ENCODE measurements at regions not wholly inside any gene's neighbourhood (a gene's known extent, or its start where the extent isn't known, plus 50 kb on each side); places are given as distances from the start of the nearest gene placed in this dataset.

GRCh38 chr12:105569886-105570285, 239.4 kb downstream of the C12orf75 start:
- Histone ChIP-seq H3K9me3 (replicated peaks in 1 of 2; ENCODE audit: control insufficient read depth in 1 of 2, insufficient read depth in 1 of 2, low read length in 2 of 2) (no peaks in the 10 kb centered on the region), H3K79me2 (ENCODE audit: insufficient read depth, low read length) (no peaks in the 10 kb centered on the region), H3K4me2 (replicated peaks; ENCODE audit: extremely low read depth, low read length, poor library complexity, severe bottlenecking) (no peak overlapping the region), H3K9ac (ENCODE audit: insufficient read depth, low read length, poor library complexity, severe bottlenecking) (no peak overlapping the region), H3K27ac (ENCODE audit: low read depth in 1 of 2, low read length in 2 of 2) (no peak overlapping the region), H3K36me3 (replicated peaks in 1 of 2; ENCODE audit: control insufficient read depth in 1 of 2, insufficient read depth in 2 of 2, low read length in 2 of 2) (no peaks in the 10 kb centered on the region), H3K4me1 (ENCODE audit: control insufficient read depth in 1 of 2, insufficient read depth in 2 of 2, low read length in 2 of 2) (no peaks in the 10 kb centered on the region), H3K27me3 (ENCODE audit: control insufficient read depth in 2 of 2, insufficient read depth in 2 of 2, low read length in 2 of 2) (no peaks in the 10 kb centered on the region), H2AFZ (ENCODE audit: insufficient read depth, low read depth, low read length, poor library complexity, severe bottlenecking) (no peak overlapping the region), H4K20me1 (ENCODE audit: insufficient read depth, low read length) (no peaks in the 10 kb centered on the region), H3K4me3 (replicated peaks in 1 of 3; ENCODE audit: low read depth in 2 of 3, low read length in 3 of 3) (no peak overlapping the region)
- 73% methylated on average over 2 of the region's 3 CpGs for WGBS (ENCODE audit: insufficient coverage)
- DNase-seq, result no peak
- intact Hi-C loops (cut with micrococcal nuclease), result no loop called here
- TF ChIP-seq CTCF (IDR thresholded peaks at IDR 0.05), result no peak
- no peaks in the 10 kb centered on the region for H3K36me3 Mint-ChIP-seq
- no peak overlapping the region for H3K4me3 Mint-ChIP-seq
- no peak overlapping the region for H3K27ac Mint-ChIP-seq
- H3K4me1 Mint-ChIP-seq, result no peaks in the 10 kb centered on the region
- peaks cover 0 to 4% (median 2%) of the 10 kb centered on the region in 7 donors for H3K9me3 Mint-ChIP-seq
- peaks cover 0 to 4% (median 3%) of the 10 kb centered on the region in 3 donors for H3K27me3 Mint-ChIP-seq (ENCODE audit: low read depth in 3 of 3)

- intact Hi-C loops (cut with micrococcal nuclease), result no loop called here
- H3K4me1 Mint-ChIP-seq, result no peaks in the 10 kb centered on the region
- no peak for TF ChIP-seq CTCF (IDR thresholded peaks at IDR 0.05)
These were observed 240.5 kb downstream of the C12orf75 start for GRCh38 chr12:105570944-105571343.

More at GRCh38 chr12:105570944-105571343, 240.5 kb downstream of the C12orf75 start:
- H3K27ac ChIP-seq (ENCODE audit: low read depth in 1 of 2, low read length in 2 of 2), result no peak overlapping the region
- H3K9me3 ChIP-seq (replicated peaks in 1 of 2; ENCODE audit: control insufficient read depth in 1 of 2, insufficient read depth in 1 of 2, low read length in 2 of 2), result no peaks in the 10 kb centered on the region
- no peaks in the 10 kb centered on the region for H3K4me1 ChIP-seq (ENCODE audit: control insufficient read depth in 1 of 2, insufficient read depth in 2 of 2, low read length in 2 of 2)
- H3K4me2 ChIP-seq (replicated peaks; ENCODE audit: extremely low read depth, low read length, poor library complexity, severe bottlenecking), result no peak overlapping the region
- H3K9ac ChIP-seq (ENCODE audit: insufficient read depth, low read length, poor library complexity, severe bottlenecking), result no peak overlapping the region
- Mint-ChIP-seq H3K27me3 (ENCODE audit: low read depth in 3 of 3) (peaks cover 0 to 4% (median 3%) of the 10 kb centered on the region in 3 donors), H3K27ac (no peak overlapping the region), H3K4me3 (no peak overlapping the region), H3K36me3 (no peaks in the 10 kb centered on the region), H3K9me3 (peaks cover 0 to 4% (median 3%) of the 10 kb centered on the region in 7 donors)
- H3K27me3 ChIP-seq (ENCODE audit: control insufficient read depth in 2 of 2, insufficient read depth in 2 of 2, low read length in 2 of 2), result no peaks in the 10 kb centered on the region
- DNase-seq, result no peak
- no peaks in the 10 kb centered on the region for H3K79me2 ChIP-seq (ENCODE audit: insufficient read depth, low read length)
- H2AFZ ChIP-seq (ENCODE audit: insufficient read depth, low read depth, low read length, poor library complexity, severe bottlenecking), result no peak overlapping the region
- 90% methylated on average over 3 of the region's 4 CpGs for WGBS (ENCODE audit: insufficient coverage)
- no peak overlapping the region for H3K4me3 ChIP-seq (replicated peaks in 1 of 3; ENCODE audit: low read depth in 2 of 3, low read length in 3 of 3)
- no peaks in the 10 kb centered on the region for H4K20me1 ChIP-seq (ENCODE audit: insufficient read depth, low read length)
- no peaks in the 10 kb centered on the region for H3K36me3 ChIP-seq (replicated peaks in 1 of 2; ENCODE audit: control insufficient read depth in 1 of 2, insufficient read depth in 2 of 2, low read length in 2 of 2)
